A549 (cell line): ENCODE measurements at regions not wholly inside any gene's neighbourhood (a gene's known extent, or its start where the extent isn't known, plus 50 kb on each side); places are given as distances from the start of the nearest gene placed in this dataset.

Experiments
- ATAC-seq, 2 experiments: fragments of 200-7000 bp in 1 of 2; fragments of >200 bp in 1 of 2; cut with Nextera tagmentation in 1 of 2; cut with Tn5 transposase in 1 of 2; 3 replicates each; pipeline versions ENCODE4 v1.8.0 to v1.9.1; 2018 to 2020; ENCODE audit warnings: mild to moderate bottlenecking in 1 of 2, moderate library complexity in 1 of 2
- CTCF ChIA-PET: fragments of 300-600 bp; sonication (Branson Sonifier 250); formaldehyde crosslinking; extraction: SDS; loops from one replicate; lab custom pipeline; 2021; ENCODE audit warnings: antibody characterized with exemption, inconsistent platforms; lab: Yijun Ruan, JAX
- POLR2A ChIA-PET: fragments of 350-600 bp; formaldehyde crosslinking; extraction: SDS; loops from one replicate; lab custom pipeline; 2021; ENCODE audit warnings: antibody characterized with exemption, inconsistent platforms; lab: Yijun Ruan, JAX
- DNase-seq, 2 experiments: peaks; one replicate each; pipeline versions ENCODE4 v3.0.0 to v3.0.0-alpha.2; 2011 to 2016; ENCODE audit warnings: low read depth in 1 of 2, low spot score in 1 of 2
- FAIRE-seq: peaks from 2 replicates; lab custom pipeline; 2011; peaks lifted over from hg19 to GRCh38; lab: Jason Lieb, UNC
- H3K27ac ChIP-seq, 2 experiments: fragments of >200 bp; sonication (Bioruptor Twin); formaldehyde crosslinking; 3 replicates each; pipeline ENCODE4 v1.5.1; 2016 to 2017
- H3K4me1 ChIP-seq: fragments of >200 bp; sonication (Bioruptor Twin); formaldehyde crosslinking; 3 replicates; pipeline ENCODE4 v1.6.1; 2016
- H3K4me2 ChIP-seq: fragments of >200 bp; sonication (Bioruptor Twin); formaldehyde crosslinking; 3 replicates; pipeline ENCODE4 v1.6.1; 2016
- H3K4me3 ChIP-seq: fragments of >200 bp; sonication (Bioruptor Twin); formaldehyde crosslinking; 3 replicates; pipeline ENCODE4 v1.5.1; 2016
- H3K9me3 ChIP-seq: fragments of >200 bp; sonication (Bioruptor Twin); formaldehyde crosslinking; 3 replicates; pipeline ENCODE4 v1.6.1; 2016
- BHLHE40 ChIP-seq: IDR thresholded peaks from 2 replicates; pipeline ENCODE4 v1.6.1; 2012; ENCODE audit warnings: low read depth, low read length, inconsistent platforms
- CHD4 ChIP-seq: fragments of 200-600 bp; sonication (generic); IDR thresholded peaks from 2 replicates; pipeline ENCODE4 v1.6.1; 2016; ENCODE audit warnings: antibody characterized with exemption, mild to moderate bottlenecking, borderline replicate concordance
- EHMT2 ChIP-seq: fragments of 200-600 bp; sonication (generic); IDR thresholded peaks from 2 replicates; pipeline ENCODE4 v1.6.1; 2016; ENCODE audit warnings: antibody characterized with exemption, low read depth, mild to moderate bottlenecking, moderate library complexity
- ESRRA ChIP-seq: fragments of 150-350 bp; IDR thresholded peaks from 2 replicates; pipeline ENCODE4 v1.6.1; 2014; ENCODE audit warnings: mild to moderate bottlenecking, low read length, borderline replicate concordance
- FOSB ChIP-seq: fragments of 250-450 bp; sonication (Bioruptor Pico); IDR thresholded peaks from 2 replicates; pipeline ENCODE4 v1.5.0; 2020; ENCODE audit warnings: mild to moderate bottlenecking, moderate library complexity
- HOXA7 ChIP-seq: fragments of 250-450 bp; sonication (Bioruptor Pico); IDR thresholded peaks from 2 replicates; pipeline ENCODE4 v1.5.0; 2020; ENCODE audit warnings: mild to moderate bottlenecking, moderate library complexity
- JUNB ChIP-seq: fragments of >200 bp; sonication (Bioruptor Twin); formaldehyde crosslinking; IDR thresholded peaks from 2 replicates; pipeline ENCODE4 v1.6.1; 2016
- KDM5A ChIP-seq: fragments of 200-600 bp; sonication (generic); IDR thresholded peaks from 2 replicates; pipeline ENCODE4 v1.6.1; 2016; ENCODE audit warnings: antibody characterized with exemption, mild to moderate bottlenecking
- PHF8 ChIP-seq: fragments of 200-600 bp; sonication (generic); IDR thresholded peaks from 2 replicates; pipeline ENCODE4 v1.6.1; 2016; ENCODE audit warnings: low read depth, mild to moderate bottlenecking, antibody characterized with exemption, moderate library complexity, borderline replicate concordance
- RAD21 ChIP-seq, 2 experiments: fragments of >200 bp in 1 of 2; sonication (Bioruptor Twin) in 1 of 2; formaldehyde crosslinking in 1 of 2; IDR thresholded peaks in 1 of 2; conservative IDR thresholded peaks in 1 of 2; 2 replicates in 1 of 2; 3 replicates in 1 of 2; pipeline ENCODE4 v1.6.1; 2012 to 2018; ENCODE audit warnings: inconsistent platforms in 1 of 2
- RNF2 ChIP-seq: fragments of 200-600 bp; sonication (generic); IDR thresholded peaks from 2 replicates; pipeline ENCODE4 v1.6.1; 2016; ENCODE audit warnings: low read depth, mild to moderate bottlenecking, antibody characterized with exemption, moderate library complexity, borderline replicate concordance
- SMC3 ChIP-seq: fragments of >200 bp; sonication (Bioruptor Twin); formaldehyde crosslinking; IDR thresholded peaks from 3 replicates; pipeline ENCODE4 v1.6.1; 2018; ENCODE audit warnings: inconsistent platforms
- ZC3H11A ChIP-seq: fragments of 450-650 bp; IDR thresholded peaks from 2 replicates; pipeline ENCODE4 v1.6.1; 2014; ENCODE audit warnings: antibody characterized with exemption, mild to moderate bottlenecking
- ZNF302 ChIP-seq: fragments of 250-450 bp; sonication (Bioruptor Pico); IDR thresholded peaks from 2 replicates; pipeline ENCODE4 v1.9.0; 2021; ENCODE audit warnings: inconsistent platforms, mild to moderate bottlenecking, moderate library complexity
- WGBS: methylation state at CpG from one replicate; pipeline ENCODE4 v1.1.6; 2017; ENCODE audit errors: missing lambda C conversion rate; 5-methylcytosine and 5-hydroxymethylcytosine counted together
- TF ChIP-seq, protein P1 (sequence below): fragments of 250-450 bp; sonication (Bioruptor Pico); IDR thresholded peaks from 2 replicates; pipeline ENCODE4 v1.5.0; 2020; ENCODE audit warnings: low read depth, mild to moderate bottlenecking, moderate library complexity
- TF ChIP-seq, protein P2 (sequence below): fragments of >200 bp; sonication (Bioruptor Twin); formaldehyde crosslinking; IDR thresholded peaks from 3 replicates; pipeline ENCODE4 v1.6.1; 2016
- TF ChIP-seq, protein P3 (sequence below): IDR thresholded peaks from 2 replicates; pipeline ENCODE4 v1.6.1; 2012; ENCODE audit warnings: low read depth, borderline replicate concordance
- TF ChIP-seq, protein P4 (sequence below): fragments of >200 bp; sonication (Bioruptor Twin); formaldehyde crosslinking; IDR thresholded peaks from 3 replicates; pipeline ENCODE4 v1.5.1; 2016
- TF ChIP-seq, protein P5 (sequence below): fragments of 450-650 bp; IDR thresholded peaks from 2 replicates; pipeline ENCODE4 v1.6.1; 2014; ENCODE audit warnings: antibody characterized with exemption

DNA sequence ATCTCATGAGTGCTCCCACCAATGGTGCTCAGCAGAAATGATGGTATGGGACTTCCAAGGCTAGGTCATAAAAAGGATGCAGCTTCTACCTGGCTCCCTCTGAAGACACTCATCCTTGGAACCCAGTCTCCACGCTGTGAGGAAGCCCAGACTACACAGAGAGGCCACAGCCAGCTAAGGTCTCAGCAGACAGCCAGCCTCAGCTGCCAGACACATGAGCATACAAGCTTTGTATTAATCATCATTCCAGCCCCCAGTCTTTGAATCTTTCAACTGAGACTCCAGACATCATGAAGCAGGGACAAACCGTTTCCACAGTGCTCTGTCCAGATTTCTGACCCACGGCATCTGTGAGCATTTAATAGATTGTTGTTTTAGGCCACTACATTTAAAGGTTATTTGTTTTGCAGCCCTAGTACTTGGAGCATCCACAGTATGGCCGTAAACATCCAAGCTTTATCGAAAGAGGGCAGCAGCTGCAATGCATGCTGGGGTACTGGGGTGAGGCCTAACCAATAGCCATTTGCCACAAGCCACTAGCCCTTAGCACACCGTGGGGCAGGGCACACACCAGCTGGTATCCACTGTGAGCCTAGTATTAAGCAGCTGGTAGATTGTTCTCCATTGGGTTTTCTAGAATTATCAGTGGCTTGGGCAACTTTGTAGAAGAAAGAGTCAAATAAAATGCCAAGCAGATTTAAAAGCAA lies 449.1 kb downstream of the BCOR start:
- ATAC-seq (no peak), DNase-seq (no peak), FAIRE-seq (no peak)
- Histone ChIP-seq H3K4me1 (no peaks in the 10 kb centered on the region), H3K27ac (no peak overlapping the region), H3K4me3 (no peak overlapping the region), H3K9me3 (no peaks in the 10 kb centered on the region), H3K4me2 (no peak overlapping the region)
- TF ChIP-seq, protein P1, sequence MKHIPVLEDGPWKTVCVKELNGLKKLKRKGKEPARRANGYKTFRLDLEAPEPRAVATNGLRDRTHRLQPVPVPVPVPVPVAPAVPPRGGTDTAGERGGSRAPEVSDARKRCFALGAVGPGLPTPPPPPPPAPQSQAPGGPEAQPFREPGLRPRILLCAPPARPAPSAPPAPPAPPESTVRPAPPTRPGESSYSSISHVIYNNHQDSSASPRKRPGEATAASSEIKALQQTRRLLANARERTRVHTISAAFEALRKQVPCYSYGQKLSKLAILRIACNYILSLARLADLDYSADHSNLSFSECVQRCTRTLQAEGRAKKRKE (CRISPR knock-in tag), result no peak
- TF ChIP-seq KDM5A, result no peak
- CTCF ChIA-PET, result no interaction called here
- WGBS, result 69% methylated on average over 5 of the region's 6 CpGs
- POLR2A ChIA-PET, result no interaction called here

DNA sequence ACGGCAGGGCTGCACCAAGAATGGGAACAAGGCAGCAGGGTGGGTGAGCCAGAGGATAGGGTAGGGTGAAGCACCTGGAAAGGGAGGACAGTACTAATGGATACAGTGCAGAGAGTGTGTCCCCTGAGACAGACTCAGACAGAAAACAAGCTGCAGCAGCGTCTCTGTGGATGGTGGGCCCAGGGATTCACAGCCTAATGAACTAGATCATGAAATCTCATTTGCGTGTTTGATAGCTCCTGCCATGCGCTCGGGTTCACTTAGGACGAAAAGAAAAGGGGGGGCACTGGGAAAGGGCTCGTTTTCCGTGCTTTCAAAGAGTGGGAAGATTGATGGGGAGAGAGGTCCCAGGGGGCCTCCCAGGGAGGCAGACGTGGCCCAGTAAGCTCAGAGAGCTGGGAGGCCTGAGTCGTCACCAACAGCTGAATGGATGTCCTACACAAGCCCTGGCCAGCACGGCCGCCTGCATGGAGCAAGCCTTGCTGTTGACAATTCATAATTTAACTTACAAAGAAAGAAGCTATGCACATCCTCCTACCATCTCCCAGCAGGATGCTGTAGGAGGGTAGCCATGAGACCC lies 446.9 kb downstream of the BCOR start:
- WGBS, result 59% methylated on average over 10 of the region's 12 CpGs
- DNase-seq, result no peak

DNA sequence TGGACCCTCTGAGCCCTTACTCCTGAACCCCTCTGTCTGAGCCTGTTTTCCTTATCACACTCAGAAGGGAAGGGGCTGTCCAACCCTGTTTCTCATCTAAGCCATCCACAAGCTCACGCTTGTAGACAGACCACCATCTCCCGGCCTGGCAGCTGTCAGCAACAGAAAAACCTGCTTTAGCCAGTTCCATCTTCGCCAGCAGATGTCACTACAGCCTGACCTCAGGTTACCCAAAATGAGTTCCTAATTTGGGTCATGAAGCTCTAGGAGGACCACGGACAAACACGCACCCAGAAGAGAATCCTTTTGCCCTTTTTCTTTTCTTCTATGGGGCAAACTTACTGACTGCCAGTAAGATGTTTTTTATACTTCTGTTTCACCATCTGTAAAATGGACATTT lies 445.4 kb downstream of the BCOR start:
- no peak for FAIRE-seq

More for the DNA sequence above, 446.9 kb downstream of the BCOR start:
- Histone ChIP-seq H3K9me3 (no peaks in the 10 kb centered on the region), H3K4me3 (no peak overlapping the region), H3K4me1 (no peaks in the 10 kb centered on the region), H3K4me2 (no peak overlapping the region), H3K27ac (no peak overlapping the region)
- FAIRE-seq (no peak), ATAC-seq (no peak)
- TF ChIP-seq CHD4 (no peak), RNF2 (no peak), FOSB (no peak), ZC3H11A (no peak), JUNB (no peak), PHF8 (no peak), ESRRA (no peak)
- TF ChIP-seq, protein P2, sequence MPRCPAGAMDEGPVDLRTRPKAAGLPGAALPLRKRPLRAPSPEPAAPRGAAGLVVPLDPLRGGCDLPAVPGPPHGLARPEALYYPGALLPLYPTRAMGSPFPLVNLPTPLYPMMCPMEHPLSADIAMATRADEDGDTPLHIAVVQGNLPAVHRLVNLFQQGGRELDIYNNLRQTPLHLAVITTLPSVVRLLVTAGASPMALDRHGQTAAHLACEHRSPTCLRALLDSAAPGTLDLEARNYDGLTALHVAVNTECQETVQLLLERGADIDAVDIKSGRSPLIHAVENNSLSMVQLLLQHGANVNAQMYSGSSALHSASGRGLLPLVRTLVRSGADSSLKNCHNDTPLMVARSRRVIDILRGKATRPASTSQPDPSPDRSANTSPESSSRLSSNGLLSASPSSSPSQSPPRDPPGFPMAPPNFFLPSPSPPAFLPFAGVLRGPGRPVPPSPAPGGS, result no peak
- ChIA-PET POLR2A (no interaction called here), CTCF (interaction anchor here (1.5 kb wide), 1 partner anchor 7 kb away, joined by 5 read pairs; no protein-coding TSS in a partner anchor)

More for the DNA sequence above, 445.4 kb downstream of the BCOR start:
- peak; percentile 25 to 29 for DNase-seq
- POLR2A ChIA-PET, result no interaction called here
- 23% methylated on average over 5 of the region's 5 CpGs for WGBS
- no peak overlapping the region for H3K4me2 ChIP-seq
- ATAC-seq, result peak in 1 of 2 experiments; percentile 52; a peak in 1 of 6 replicates
- H3K9me3 ChIP-seq, result no peaks in the 10 kb centered on the region
- H3K4me3 ChIP-seq, result no peak overlapping the region
- CTCF ChIA-PET, result interaction anchor here (0.9 to 1.5 kb wide), 4 partner anchors 9 to 615 kb away, joined by 3 to 5 read pairs (median 3); no protein-coding TSS in a partner anchor
- no peaks in the 10 kb centered on the region for H3K4me1 ChIP-seq
- H3K27ac ChIP-seq, result no peak overlapping the region
- TF ChIP-seq SMC3 (peak; percentile 65), EHMT2 (no peak), BHLHE40 (no peak), HOXA7 (no peak), RAD21 (conservative IDR thresholded peaks at IDR 0.05 in 1 of 2, IDR thresholded peaks at IDR 0.05 in 1 of 2) (peak; percentile 62 to 69), ZNF302 (no peak)
- TF ChIP-seq, protein P3, sequence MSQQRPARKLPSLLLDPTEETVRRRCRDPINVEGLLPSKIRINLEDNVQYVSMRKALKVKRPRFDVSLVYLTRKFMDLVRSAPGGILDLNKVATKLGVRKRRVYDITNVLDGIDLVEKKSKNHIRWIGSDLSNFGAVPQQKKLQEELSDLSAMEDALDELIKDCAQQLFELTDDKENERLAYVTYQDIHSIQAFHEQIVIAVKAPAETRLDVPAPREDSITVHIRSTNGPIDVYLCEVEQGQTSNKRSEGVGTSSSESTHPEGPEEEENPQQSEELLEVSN, result no peak
- TF ChIP-seq, protein P4, sequence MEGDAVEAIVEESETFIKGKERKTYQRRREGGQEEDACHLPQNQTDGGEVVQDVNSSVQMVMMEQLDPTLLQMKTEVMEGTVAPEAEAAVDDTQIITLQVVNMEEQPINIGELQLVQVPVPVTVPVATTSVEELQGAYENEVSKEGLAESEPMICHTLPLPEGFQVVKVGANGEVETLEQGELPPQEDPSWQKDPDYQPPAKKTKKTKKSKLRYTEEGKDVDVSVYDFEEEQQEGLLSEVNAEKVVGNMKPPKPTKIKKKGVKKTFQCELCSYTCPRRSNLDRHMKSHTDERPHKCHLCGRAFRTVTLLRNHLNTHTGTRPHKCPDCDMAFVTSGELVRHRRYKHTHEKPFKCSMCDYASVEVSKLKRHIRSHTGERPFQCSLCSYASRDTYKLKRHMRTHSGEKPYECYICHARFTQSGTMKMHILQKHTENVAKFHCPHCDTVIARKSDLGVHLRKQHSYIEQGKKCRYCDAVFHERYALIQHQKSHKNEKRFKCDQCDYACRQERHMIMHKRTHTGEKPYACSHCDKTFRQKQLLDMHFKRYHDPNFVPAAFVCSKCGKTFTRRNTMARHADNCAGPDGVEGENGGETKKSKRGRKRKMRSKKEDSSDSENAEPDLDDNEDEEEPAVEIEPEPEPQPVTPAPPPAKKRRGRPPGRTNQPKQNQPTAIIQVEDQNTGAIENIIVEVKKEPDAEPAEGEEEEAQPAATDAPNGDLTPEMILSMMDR, result peak; percentile 39
- TF ChIP-seq, protein P5, sequence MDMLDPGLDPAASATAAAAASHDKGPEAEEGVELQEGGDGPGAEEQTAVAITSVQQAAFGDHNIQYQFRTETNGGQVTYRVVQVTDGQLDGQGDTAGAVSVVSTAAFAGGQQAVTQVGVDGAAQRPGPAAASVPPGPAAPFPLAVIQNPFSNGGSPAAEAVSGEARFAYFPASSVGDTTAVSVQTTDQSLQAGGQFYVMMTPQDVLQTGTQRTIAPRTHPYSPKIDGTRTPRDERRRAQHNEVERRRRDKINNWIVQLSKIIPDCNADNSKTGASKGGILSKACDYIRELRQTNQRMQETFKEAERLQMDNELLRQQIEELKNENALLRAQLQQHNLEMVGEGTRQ, result no peak
